Tibial nerve (tissue), 3 donors: ENCODE measurements at regions not wholly inside any gene's neighbourhood (a gene's known extent, or its start where the extent isn't known, plus 50 kb on each side); places are given as distances from the start of the nearest gene placed in this dataset.

ENCODE experiments used
- CTCF ChIP-seq, 5 experiments: fragments of 200-600 bp in 3 of 5; fragments of 450-650 bp in 2 of 5; sonication (generic) in 3 of 5; IDR thresholded peaks; one replicate each; pipeline ENCODE4 v1.5.1; 2016 to 2019; ENCODE audit warnings: antibody characterized with exemption in 5 of 5, mild to moderate bottlenecking in 3 of 5, moderate library complexity in 2 of 5
- POLR2A ChIP-seq, 2 donors: fragments of 450-650 bp; IDR thresholded peaks; one replicate each; pipeline ENCODE4 v1.6.1; 2017; ENCODE audit warnings: antibody characterized with exemption in 2 of 2, mild to moderate bottlenecking in 2 of 2, moderate library complexity in 2 of 2

GRCh38 chr20:18901980-18902737 is 88.6 kb downstream of the SCP2D1 start:
- TF ChIP-seq POLR2A (IDR thresholded peaks at IDR 0.05) (no peak), CTCF (IDR thresholded peaks at IDR 0.05) (no peak)
